ENCODE measurements at regions not wholly inside any gene's neighbourhood (a gene's known extent, or its start where the extent isn't known, plus 50 kb on each side); places are given as distances from the start of the nearest gene placed in this dataset.
"Not testable (repeated sequence)": the region's sequence is repeated elsewhere in the genome, so short reads cannot be mapped to it uniquely, and the experiment has no call there.

DNA sequence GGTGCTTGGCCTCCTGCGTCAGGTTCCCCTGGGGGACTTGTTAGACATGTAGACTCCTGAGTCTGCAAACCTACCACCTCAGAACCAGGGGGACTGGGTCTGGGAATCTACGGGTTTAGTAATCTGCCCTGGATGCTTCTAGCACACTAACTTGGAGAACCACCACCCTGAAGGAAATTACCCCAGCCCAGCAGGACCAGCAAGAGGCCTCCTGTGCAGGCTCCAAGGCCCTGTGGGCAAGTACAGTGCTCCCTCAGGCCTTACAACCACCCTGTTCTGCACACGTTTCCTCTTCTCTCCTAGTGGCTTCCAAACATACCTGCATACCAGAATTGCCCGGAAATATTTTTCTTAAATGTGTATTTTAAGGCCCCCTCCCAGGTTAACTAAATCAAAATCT is 423.0 kb downstream of the FUT8 start:
- no peak for DNase-seq

DNA sequence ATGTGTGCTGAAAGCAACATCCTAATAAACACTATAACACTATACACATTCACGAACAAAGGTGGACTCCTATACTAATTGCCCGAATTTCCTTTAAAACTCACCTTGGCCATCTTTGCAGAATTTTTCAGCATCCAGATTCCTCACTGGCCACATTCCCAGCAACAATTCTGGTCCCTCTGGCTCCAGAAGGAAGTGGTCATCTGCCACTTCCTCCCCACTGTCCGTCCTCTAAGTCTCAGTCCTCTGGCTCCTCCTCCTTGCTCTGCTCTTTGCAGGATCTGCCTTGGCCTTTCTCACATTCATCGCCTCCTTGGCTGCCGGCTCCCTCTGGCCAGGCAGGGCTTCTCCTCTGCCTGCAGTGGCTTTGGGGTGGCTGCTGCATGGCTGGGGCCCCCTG is 426.0 kb downstream of the FUT8 start:
- DNase-seq = no peak

DNA sequence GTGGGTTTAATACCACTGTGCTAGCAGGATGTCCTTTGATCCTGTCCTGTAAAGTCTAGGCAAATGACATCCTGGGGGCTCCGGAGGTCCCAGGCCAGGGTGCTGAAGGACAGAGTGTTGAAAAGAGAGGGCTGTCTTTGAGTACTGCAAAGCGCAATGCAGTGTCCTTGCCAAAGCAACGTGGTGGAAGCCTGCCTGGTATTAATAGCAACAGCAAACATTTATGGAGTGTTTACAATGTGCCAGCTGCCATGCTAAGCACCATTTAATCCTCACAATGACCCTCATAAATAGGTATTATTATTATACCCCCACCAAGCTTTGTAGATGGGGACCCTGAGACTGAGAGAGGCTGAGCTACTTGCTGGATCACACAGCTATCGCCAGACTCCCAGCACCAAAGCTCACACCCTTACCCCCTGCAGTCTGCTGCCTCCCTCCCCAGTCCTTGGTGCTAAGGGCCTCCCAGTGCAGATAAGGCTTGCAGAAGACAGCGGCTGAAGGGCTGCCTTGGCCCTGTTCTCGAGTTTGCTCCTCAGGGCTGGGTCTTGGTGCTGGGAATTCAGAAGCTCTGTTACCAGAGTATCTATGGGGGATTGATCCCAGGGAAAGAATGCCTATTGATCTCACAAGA is 427.7 kb downstream of the FUT8 start:
- DNase-seq = peak; percentile 14

DNA sequence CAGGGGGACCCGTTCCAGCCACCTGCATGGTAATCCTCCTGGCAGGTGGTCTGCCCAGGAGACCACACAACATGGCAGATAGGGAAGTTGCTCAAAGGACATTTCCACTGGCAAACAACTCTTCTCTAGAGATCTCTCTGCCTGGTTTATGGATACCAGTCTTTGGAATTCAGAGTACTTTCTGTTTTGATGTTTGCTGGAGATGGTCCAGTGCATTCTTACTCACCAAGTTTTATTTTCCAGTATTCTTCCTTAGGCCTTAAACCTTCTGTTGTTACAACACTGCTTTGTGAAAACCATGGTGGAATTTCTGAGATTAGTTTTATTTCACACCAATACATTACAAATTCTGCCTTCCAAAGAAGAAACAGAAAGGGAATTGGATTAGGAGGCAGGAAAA is 428.3 kb downstream of the FUT8 start:
- no peak for DNase-seq

DNA sequence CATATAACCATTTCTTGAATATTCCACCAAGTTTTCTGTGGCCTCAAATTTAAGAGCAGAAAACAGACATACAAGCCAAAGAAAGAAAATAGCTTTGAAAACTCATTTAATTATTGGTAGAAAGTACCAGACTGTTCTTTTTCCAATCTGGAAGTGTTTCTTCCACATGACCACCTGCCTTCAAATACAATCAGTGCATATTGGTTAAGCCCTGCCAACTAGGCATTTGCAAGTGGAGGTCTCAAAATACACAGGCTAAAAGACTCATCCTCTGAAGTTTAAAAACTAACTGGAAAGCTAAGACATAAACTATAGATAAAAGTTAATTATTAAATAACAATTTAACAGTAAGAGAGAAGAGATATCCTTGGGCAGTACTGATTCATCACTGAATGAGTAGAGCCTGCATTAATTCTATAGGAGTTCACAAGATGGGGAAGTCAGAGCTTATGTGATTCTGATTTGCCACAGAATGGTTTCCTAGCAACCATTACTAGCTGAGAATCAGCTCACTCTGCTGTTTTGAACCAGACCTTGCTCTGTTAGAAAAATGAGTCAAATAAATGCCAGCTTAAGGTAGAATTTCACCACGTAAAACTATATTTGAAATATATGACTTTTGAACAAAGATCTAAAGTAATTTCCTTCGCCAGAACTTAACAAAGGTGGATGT is 433.8 kb downstream of the FUT8 start:
- peak; percentile 61 for DNase-seq

DNA sequence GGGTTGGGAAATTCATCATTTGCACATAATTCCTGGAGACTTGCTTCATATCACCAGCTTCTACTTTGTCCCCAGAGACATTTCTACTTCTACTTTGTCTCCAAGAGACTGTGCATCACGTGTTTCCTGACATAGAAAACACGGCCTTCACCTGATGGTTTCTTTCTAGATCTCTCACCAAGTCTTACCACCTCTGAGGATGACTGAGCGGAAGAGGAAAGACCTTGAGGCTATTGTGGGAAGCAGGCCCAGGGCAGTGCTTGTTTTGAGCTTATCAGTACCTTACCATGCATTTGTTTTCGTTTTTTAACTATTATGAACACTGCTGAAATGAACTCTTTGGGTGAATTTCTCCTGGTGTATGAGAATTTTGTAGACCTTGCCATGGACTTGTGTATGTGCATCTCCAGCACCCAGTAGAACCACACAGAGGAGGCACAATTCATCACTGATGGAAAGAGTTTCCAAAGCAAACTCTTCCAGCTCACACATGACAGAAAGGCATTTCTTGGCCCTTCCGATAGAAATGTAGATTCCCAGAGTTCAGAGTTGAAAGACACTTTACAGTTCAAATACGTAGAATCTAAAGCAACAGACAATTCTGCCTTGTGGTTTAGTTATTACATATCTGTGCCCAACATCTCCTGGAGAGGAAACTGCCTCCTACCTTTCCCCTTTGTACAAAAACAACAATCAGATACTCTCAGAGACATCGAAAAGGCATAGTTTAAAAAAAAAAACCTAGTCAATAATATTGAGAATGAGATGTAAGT is 434.7 kb downstream of the FUT8 start:
- peak; percentile 82 for DNase-seq

DNA sequence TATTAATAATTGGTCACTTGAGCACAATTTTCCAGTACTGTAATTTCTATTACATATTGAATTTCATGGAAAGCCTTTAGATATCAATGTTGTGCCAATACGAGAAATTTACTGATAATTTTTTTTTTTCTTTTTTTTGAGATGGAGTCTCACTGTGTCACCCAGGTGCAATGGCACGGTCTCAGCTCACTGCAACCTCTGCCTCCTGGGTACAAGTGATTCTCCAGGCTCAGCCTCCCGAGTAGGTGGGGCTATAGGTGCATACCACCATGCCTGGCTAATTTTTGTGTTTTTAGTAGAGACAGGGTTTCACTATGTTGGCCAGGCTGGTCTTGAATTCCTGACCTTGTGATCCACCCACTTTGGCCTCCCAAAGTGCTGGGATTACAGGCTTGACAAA is 435.4 kb downstream of the FUT8 start:
- not testable (repeated sequence) for DNase-seq

DNA sequence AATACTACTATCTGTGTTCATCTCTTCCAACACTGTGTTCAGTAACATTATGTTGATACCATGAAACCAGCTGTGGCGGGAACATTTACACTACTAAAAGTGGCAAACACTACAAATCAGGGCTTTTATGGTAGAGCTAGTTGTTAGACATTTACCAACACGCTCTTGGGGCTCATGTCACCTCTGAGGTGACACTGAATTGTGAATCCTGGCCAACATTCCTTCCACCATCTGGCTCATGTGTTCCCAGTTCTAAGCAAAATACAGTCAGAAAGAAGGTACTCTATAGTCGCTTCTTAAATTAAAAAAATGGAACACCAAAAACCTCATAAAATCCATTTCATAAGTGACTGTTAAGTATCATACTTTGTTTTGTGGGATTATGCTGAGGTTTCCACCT is 436.6 kb downstream of the FUT8 start:
- no peak for DNase-seq

DNA sequence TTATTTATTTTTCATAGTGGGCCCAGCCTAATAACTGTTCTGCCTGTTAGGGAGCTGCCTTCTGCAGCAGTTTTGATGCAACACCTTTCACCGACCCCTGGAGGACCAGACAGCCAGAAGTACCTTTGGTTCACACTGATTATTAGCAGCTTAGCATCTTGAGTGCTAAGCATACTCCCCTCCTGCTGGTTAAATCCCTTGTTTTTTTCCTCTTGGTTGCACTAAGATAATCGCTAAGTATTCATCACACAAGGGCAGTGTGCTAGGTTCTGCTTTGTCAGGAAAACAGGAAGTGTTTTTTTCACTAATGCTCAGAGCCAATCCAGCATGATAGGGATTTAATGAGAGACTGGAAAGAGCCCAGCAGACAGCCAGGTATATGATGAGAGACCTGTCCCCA is 437.0 kb downstream of the FUT8 start:
- peak; percentile 37 for DNase-seq

DNA sequence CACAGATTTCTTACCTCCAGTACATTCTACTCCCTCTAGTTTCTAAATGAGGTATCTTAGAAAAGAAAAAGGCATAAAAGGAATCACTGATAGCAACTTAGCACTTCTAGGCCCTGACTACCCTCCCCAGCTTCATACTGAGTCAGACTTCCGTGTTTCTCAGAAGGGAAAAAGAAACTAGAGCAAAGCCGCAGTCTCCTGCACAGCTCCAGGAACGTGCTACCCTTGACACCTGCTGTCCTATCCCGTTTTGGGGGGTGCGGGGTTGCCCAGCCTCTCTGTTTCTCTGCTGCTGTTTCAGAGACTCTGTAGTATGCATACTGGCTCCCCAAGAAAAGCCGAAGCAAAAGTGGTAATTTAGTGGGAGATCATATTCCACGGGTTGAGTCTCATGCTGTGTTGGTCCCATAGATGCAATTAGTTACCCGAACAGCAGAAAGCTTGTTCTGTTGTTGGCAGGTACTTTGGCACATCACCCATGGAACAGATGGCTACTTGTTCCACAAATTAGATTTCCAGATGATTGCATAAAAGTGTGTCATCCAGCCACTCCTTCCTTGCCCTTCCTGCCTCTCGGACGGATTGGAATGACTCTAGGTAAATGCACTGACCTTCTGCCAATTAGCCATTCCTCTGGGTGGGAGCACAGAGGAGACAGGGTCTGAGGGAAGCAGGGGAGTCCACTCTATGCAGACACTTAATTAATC is 438.1 kb downstream of the FUT8 start:
- peak; percentile 10 for DNase-seq

DNA sequence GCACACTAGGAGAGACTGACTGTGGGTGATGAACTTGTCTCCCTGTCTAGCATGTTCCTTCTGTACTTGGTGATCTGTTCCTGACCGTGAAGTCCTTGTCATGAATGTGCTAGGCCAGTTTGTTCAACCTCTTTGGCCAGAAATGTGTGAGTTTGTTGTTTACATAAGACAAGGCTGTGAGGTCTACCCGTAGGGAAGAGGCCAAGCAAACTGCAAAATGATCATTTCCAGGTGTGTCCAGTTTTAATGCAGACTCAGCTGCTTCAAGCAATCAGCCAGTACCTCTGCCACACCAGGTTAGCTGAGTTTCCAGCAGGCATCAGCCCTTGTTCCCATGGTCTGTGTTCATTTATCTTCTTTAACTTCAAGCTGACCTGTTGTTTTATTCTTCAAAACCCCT is 440.2 kb downstream of the FUT8 start:
- DNase-seq = no peak

DNA sequence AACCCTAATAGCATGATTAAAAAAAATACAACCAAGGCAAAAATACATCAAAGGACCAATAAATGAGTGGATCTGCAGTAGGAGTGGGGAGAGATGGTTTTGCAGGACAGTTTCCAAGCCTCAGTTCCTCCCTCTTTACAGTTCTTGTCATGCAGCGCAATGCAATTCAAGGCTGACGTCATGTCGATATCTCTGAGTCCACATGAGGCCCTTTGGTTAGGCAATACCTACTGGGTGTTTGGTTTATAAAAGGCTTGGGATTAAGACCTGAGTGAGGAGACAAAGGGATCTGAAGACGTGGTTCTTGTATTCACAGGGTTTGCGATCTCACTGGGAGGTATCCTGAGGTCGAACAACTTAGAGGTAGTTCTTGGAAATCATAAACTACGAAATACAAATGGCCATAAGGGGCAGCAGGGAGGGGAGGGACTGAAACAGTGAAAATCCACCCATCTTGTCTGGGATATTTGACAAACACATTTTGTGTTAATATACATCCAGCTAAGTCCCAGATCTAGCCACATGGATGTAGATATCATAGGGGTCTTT is 441.0 kb downstream of the FUT8 start:
- DNase-seq = no peak

DNA sequence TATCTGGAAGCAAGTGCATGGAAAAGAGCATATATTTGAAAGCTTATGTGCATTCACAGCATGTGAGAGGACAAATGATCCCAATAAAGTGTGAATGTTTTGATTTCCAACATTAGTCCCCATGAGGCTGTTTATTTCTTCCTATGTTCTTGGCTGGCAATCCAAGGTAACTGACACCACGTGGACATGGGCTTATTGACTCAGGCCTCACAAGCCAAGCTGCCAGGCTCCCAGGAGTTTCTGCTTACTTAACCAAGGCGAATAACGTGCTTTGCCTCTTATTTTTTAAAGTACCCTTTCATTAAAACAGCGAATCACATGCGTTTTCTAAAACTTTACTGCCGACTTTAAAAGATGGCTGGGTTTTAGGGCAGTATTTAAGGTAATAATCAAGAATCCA is 441.7 kb downstream of the FUT8 start:
- DNase-seq = no peak

DNA sequence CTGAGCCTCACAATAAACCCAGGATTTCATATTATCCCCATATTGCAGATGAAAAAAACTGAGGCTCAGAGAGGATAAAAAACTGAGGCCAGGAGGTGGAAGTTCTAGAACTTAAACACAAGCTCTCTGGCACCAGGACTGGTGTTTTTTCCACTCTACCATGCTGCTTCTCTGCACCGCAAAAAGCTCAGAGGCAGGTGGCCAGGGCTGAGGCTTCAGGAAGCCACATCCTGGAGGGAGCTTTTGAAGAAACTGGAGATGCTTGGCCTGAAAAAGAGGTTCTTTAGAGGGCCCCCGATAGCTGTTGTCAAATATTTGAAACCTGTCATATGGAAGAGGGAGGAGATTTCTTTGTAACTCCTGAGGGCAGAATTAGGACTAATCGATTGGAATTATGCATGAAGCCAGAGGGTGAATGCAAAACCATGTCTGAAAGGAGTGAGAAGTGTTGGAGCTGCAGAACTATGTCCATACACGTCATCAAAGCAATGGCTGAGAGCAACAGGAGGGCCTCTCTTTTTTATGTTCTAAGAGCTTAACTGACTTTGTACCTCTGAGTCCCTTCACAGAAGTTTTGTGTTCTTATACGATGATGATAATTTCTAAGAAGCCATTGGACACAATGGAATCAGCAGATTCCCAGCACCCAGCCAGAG is 448.6 kb downstream of the FUT8 start:
- DNase-seq = no peak

DNA sequence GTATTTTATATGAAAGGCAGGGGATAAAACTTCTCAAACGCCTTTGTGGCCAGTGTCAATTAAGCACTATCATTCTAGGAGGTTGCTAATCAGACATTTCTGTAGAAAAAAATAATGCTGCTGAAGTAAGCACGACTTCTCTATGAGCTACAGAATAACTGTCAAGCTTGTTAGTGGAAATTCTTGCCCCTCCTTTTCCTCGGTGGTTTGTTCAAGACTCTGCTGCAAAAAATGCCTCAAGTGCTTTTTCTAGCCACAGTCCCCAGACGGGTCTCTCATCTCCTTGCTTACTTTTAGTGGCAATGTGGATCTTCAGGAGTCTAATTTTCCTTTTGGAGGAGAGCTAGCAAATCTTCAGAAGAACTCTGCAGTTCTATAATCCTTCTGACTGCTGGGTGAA is 452.0 kb downstream of the FUT8 start:
- peak; percentile 28 for DNase-seq

DNA sequence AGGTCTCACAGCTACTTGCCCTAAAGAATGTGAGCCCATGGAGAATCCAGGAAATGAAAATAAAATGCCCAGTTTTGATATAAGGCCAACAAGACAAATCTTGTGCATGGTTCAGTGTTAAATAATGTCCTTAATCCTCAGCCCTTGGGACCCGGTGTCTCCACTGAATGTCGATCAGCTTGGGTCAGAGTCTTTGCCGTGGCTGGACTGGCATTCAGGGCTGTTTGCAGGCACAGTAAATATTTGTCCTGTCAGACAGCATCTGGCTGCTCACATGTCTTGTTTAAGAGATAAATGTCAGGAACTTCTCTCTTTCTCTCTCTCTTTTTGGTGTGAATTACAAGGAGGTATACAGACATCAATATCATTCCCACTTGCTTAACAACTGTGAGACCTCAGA is 452.5 kb downstream of the FUT8 start:
- DNase-seq = peak; percentile 14

DNA sequence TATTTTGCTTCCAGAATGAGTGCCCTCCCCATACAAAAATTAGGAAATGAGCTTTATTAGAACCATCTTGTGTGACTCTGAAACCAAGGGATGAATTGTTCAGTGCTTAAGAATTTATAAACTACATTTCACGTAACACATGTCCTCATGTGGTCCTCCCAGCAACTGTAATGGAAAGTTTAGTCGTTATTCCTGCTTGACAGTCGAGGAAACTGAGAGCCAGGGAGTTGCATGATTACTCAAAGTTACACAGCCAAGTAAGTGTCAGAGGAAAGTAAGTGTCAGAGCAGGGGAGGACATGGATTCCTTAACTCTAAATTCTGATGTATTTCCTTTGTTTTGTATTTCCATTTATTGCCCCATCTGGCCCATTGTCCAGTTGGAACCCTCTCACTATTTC is 453.9 kb downstream of the FUT8 start:
- no peak for DNase-seq

DNA sequence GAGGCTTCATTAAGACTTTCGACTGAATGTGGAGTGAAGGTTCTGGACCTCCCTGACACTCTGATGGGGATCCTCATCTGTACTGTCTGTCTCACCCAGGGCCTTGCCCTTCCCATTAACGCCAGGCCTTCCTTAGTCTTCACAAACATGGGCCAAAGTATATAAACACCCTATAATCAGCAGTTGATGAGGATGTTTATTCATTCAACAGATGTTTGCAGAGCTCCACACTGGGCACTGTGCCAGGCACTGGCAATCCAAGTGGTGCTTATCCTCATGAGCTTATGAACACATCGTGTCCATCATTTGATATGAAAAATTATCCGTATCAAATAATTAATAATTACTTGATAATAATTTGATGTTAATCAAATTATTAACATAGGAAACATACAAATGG is 454.4 kb downstream of the FUT8 start:
- no peak for DNase-seq

DNA sequence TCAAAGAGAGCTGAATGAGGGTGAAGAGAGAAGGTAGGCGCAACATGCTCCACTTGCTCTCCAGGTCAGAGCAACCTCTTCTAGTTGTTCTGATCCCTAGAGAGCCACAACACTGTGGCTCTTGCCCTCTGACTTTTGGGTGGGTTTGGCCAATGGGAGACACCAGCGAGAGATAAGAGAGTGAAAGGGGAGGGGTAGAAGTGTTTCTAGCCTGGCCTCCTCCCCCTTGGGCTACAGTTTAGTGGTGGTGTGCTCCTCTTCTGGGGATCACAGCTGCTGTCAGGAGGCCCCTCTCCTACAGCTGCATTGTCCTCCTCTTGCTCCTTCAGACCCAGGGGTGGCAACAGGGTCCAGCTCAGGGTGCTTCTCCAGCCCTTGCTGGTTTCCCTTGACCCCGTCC is 454.8 kb downstream of the FUT8 start:
- peak; percentile 26 for DNase-seq

DNA sequence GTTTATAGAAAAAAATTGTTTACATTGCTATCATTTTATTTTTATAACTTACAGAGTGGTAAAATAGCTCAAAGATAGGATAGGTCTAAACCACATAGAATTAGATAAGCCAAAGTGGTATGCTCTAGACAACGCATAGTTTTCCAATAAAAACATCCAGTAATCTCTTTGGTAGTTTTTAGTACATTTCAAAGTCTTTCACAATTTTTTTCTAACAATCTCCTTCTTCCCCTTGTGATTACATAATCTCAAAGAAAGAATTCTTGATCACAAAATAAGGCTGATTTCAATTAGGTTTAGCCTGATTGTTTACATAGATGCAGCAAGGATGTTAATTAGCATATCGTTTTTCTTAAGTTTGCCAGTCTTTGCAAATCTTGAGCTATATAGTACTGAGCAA is 460.0 kb downstream of the FUT8 start:
- no peak for DNase-seq

DNA sequence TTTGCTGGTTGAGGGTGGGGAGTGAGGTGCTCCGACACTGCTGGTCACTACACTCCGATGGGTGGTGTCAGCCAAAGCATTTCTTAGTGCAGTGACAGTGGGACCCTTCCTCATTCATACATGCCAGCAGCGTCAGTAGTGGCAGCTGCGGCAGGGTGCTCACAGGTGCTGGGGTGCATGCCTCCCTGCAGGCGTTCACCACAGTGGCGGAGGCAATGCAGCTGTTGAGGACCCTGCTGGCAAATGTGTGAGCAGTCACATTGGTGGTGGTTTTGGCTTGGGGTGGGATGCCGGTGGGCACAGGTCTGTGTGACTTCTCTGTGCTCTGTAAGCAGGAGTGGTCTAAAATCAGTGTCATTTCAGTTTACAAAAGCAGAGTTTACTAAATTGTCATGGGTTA is 464.6 kb downstream of the FUT8 start:
- no peak for DNase-seq

DNA sequence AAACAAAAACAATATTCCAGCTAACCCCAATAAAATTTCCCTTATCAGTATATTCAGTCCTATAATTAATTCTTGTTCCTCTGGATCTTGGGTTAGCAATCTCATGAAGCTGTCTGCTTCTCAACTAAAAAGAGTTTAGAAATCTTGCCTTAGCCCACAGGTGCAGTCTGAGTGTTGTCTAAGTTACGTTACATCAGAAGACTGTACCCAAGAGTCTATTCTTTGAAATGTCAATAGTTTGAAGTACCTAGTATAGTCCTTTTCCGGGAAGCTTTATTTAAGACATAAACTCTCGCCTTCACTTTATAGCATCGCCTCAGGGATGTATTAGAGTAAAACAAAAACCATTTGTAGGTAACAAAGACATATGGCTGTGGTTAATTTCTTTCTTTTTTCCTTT is 465.1 kb downstream of the FUT8 start:
- no peak for DNase-seq

DNA sequence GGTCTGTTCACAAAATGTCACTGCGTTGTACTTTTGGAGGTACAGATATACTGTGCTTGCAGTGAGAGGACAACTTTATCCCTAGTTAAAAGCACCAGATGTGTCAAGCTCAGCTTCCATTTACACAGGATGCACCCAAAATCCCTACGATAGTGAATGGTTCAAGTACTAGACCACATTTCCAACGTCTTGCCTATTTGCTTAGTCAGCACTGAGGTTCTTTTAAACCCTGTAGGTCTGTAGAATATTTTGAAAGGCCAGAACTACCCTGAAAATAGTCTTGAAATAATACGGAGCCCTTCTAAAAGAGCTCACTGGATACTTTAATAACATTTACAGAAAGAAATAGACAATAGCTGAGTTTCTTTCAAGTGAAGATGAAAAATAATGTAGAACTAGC is 466.1 kb downstream of the FUT8 start:
- DNase-seq = no peak
